ENCODE measurements at regions not wholly inside any gene's neighbourhood (a gene's known extent, or its start where the extent isn't known, plus 50 kb on each side); places are given as distances from the start of the nearest gene placed in this dataset.
"Not testable (repeated sequence)": the region's sequence is repeated elsewhere in the genome, so short reads cannot be mapped to it uniquely, and the experiment has no call there.

DNA sequence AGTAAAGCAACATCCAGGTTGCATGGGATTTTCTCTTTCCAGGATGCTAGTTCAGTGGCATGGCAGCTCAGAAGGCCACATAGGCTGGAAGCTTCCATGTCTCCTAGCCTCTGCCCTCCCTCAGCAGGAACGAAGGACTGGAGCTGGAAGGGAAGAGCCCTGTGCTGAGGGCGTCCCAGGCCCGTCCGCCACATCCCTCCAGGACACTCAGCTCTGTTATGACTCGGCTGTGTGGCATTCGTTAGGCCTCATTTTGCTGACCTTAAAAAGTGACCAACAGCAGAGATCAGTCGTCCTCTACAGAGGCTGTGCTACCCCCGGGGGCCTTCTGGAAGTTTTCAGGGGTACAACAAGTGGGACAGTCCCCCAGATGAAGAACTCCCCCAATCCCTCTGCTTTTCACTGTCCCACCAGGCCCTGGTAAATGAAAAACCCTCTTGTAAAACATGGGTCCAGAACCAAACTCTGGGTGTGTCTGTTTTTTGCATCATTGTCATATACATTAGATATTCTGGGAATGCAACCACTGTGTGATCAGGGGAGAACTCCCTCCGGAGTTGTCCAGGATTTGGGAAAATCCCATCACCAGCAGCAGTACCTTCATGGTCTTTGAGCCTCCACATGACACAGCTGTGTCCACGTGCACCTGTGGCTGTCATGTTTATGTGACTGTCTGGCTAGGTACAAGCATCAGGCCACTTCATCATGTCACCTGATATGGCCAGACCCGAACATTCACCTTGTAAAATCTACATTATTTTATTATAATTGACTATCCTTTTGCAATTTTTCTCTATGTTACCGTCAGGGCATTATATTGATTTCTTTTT is 149.9 kb downstream of the OR4M2 start:
- TF ChIP-seq POLR2A (IDR thresholded peaks at IDR 0.05), result no peak
- TF ChIP-seq, protein P1, sequence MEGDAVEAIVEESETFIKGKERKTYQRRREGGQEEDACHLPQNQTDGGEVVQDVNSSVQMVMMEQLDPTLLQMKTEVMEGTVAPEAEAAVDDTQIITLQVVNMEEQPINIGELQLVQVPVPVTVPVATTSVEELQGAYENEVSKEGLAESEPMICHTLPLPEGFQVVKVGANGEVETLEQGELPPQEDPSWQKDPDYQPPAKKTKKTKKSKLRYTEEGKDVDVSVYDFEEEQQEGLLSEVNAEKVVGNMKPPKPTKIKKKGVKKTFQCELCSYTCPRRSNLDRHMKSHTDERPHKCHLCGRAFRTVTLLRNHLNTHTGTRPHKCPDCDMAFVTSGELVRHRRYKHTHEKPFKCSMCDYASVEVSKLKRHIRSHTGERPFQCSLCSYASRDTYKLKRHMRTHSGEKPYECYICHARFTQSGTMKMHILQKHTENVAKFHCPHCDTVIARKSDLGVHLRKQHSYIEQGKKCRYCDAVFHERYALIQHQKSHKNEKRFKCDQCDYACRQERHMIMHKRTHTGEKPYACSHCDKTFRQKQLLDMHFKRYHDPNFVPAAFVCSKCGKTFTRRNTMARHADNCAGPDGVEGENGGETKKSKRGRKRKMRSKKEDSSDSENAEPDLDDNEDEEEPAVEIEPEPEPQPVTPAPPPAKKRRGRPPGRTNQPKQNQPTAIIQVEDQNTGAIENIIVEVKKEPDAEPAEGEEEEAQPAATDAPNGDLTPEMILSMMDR (IDR thresholded peaks at IDR 0.05), result no peak
- Histone ChIP-seq H3K4me1 (no peaks in the 10 kb centered on the region), H3K27me3 (no peaks in the 10 kb centered on the region), H3K9me3 (no peaks in the 10 kb centered on the region), H3K4me3 (no peak overlapping the region), H3K27ac (no peak overlapping the region), H3K36me3 (no peaks in the 10 kb centered on the region)
- no peak for DNase-seq

DNA sequence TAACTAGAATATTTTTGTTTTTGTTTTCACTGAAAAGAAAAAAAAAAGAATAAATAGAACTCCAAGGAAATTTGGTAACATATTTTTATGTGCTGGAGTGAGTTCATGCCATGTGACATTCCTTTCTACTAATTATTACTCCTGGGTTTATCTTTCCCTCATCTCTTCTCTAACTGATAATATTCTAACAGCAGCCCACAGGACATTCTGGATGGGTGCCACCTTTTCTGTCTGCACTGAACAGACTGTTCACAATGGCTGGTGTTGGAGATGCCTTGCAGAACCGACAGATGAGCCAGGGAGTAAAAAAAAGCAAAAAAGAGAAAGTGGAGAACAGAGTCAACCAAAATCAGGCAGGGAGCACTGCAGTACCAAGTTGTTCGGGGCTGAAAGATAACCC is 151.3 kb downstream of the OR4M2 start:
- Histone ChIP-seq H3K4me1 (no peaks in the 10 kb centered on the region), H3K27me3 (no peaks in the 10 kb centered on the region), H3K9me3 (no peaks in the 10 kb centered on the region), H3K4me3 (no peak overlapping the region), H3K36me3 (no peaks in the 10 kb centered on the region), H3K27ac (no peak overlapping the region)
- DNase-seq, result no peak
- TF ChIP-seq POLR2A (IDR thresholded peaks at IDR 0.05), result no peak
- TF ChIP-seq, protein P1 (IDR thresholded peaks at IDR 0.05), result no peak

DNA sequence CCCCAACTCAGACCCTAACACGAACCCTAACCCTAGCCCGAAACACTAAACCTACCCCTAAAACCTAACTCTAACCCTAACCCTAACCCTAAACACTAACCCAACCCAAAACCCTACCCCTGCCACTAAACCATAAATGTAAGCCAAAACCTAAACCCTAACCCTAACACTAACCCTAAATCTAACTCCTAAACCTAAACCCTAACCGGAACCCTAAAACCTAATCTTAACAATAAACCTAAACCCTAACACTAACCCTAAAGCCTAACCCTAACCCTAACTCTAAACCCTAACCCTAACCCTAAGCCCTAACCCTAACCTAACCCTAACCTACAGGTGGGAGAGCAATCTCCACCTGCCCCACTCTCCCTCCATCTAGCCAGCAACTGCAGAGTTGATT is 152.3 kb downstream of the OR4M2 start:
- no peaks in the 10 kb centered on the region for H3K36me3 ChIP-seq
- no peak overlapping the region for H3K27ac ChIP-seq
- H3K27me3 ChIP-seq, result no peaks in the 10 kb centered on the region
- no peak for TF ChIP-seq POLR2A (IDR thresholded peaks at IDR 0.05)
- TF ChIP-seq, protein P1 (IDR thresholded peaks at IDR 0.05), result no peak
- H3K4me1 ChIP-seq, result no peaks in the 10 kb centered on the region
- no peak for DNase-seq
- no peaks in the 10 kb centered on the region for H3K9me3 ChIP-seq
- no peak overlapping the region for H3K4me3 ChIP-seq

DNA sequence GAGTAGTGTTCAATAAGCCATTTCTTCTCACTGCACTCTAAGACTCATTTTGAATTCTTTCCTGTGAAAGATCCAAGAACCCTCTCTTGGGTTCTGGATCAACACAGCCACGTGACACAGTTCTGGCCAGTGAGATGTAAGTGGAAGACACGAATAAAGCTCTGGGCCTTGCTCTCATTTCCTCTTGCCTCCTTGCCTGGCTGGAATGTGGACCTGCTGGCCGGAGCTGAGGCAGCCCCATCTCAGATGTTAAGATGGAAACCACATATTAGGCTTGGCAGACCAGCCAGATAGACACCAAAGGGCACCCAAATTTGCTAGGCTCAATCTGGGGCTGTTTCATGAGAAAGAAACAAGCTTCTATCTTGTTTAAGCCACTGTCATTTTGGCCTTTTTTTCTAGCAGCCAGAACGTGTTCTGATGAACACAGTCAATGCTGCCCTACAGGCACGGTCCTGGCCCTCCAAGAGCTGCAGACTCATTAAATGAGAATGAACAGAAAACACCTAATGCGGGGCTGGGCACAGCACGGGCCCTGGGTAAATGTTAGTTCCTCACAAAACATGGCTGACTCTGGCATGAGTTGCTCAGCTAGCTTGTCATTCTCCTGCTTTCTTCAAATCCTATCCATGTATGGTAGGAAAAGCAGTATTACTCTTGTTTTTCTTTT is 155.1 kb downstream of the OR4M2 start:
- not testable (repeated sequence) for H3K27ac ChIP-seq, H3K36me3 ChIP-seq, H3K4me3 ChIP-seq, H3K9me3 ChIP-seq, DNase-seq, H3K27me3 ChIP-seq, H3K4me1 ChIP-seq

DNA sequence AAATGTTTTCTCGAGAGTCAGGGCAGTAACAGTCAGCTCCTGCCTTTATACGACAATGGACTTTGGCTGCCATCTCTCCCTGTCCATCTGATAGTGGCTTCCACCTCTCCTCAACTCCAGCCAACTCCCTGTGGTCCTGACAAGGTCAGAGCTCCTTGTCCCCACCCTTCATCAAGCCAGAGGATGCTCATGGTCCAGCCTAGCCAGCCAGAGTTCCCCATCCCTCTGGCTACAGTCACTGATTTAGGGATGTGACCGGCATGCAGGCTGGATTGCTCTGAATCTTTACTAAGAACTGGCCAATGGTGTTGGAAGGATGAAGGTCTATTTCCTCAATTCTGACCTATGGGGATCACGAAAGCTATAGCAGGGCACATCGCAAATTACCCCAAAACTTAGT is 156.1 kb downstream of the OR4M2 start:
- no peak for DNase-seq
- no peak for TF ChIP-seq POLR2A (IDR thresholded peaks at IDR 0.05)
- TF ChIP-seq, protein P1 (IDR thresholded peaks at IDR 0.05), result no peak
- no peak overlapping the region for H3K27ac ChIP-seq
- H3K9me3 ChIP-seq, result no peaks in the 10 kb centered on the region
- H3K4me3 ChIP-seq, result no peak overlapping the region
- H3K36me3 ChIP-seq, result no peaks in the 10 kb centered on the region
- no peaks in the 10 kb centered on the region for H3K4me1 ChIP-seq
- no peaks in the 10 kb centered on the region for H3K27me3 ChIP-seq

DNA sequence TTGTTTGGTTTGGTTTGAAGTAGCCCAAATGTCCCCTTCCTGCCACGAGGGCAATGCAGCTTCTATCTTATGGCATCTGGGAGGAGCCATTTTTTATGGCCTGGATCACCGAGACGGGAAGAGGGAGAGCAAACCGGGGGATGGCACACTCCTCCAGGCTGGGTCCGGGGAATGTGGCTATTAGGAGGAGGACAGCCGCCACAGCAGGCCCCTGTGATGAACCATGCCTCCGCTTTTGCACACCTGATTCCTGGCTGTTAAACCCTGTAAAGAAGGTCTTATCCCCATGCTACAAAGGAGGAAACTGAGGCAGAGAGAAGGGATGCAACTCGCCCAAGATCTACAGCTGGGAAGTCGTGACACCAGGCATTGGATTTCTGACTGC is 157.6 kb downstream of the OR4M2 start:
- Histone ChIP-seq H3K36me3 (no peaks in the 10 kb centered on the region), H3K27me3 (no peaks in the 10 kb centered on the region), H3K9me3 (no peaks in the 10 kb centered on the region), H3K4me3 (no peak overlapping the region), H3K4me1 (no peaks in the 10 kb centered on the region), H3K27ac (no peak overlapping the region)
- no peak for DNase-seq
- TF ChIP-seq POLR2A (IDR thresholded peaks at IDR 0.05), result no peak
- TF ChIP-seq, protein P1 (IDR thresholded peaks at IDR 0.05), result no peak

DNA sequence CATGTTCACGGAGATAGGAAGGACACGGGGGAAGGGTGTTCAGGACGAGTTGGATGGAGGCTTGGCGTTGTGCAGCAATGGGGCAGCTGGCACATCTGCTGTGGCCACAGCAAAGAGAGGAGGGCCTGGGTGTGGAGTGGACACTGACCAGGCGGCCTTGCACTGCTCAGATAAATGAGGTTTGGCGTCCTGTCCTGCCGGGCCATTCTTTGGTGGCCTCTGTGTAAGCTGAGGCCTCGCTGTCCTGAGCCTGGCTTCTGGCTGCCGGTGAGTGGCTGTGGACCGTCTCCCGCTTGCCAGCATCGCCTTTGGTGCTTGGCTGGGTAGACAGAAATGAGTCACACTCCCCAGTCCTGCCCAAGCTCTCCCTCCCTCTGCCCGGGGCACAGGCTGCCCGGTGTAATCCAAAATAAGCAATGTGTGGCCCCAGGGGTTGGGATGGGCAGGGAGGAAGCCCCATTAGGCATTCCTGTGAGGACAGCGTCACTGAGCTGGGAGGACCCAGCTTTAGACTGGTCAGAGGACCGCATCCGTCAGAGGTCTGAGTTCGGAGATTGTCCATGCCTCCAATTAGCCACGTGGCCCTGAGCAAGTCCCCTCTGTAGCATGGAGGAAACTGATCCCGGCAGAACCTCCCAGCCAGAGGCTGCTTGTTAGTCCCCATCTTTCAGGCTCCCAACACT is 158.1 kb downstream of the OR4M2 start:
- H3K4me3 ChIP-seq, H3K4me1 ChIP-seq, DNase-seq, H3K9me3 ChIP-seq, H3K36me3 ChIP-seq, H3K27ac ChIP-seq, H3K27me3 ChIP-seq: not testable (repeated sequence)

DNA sequence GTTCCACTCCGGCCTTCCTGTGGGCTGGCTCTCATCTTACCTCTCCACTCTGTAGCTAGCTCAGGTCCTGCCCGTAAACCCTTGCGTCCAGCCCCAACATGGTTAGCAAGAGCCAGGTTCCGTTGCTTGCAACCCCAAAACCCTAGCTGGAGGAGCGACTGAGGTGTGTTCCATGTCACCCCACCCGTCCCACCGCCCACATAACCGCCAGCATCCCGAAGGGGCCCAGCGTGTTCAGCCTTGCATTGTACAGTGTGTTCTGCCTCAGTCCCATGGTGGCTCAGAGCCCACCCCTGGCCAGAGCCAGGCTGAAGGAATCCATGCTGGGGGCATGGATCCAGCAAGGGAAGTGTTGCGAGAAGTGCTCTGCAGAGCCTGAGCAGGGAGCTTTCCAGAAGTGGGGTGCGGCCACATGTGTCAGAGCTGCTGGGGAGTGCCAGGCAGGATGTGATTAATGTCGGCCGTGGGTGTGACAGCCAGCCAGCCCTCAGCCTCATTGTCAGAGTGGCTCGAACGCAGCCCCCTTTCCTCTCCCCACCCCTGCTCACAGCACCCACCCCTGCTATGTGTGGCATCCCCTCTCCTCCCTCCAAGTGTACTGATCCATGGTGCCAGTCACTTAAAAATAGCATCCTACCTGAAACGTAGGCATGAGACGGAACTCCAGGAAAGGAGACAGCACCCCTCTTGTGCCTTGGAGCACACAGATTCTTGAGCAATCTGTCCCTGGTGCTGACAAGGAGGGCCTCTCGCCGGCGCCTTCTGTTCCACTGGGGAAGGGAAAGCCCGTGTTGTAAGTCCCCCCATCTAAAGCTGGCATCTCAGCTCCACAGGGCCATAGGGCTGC is 158.9 kb downstream of the OR4M2 start:
- H3K4me3 ChIP-seq, DNase-seq, H3K27me3 ChIP-seq, H3K4me1 ChIP-seq, H3K27ac ChIP-seq, H3K36me3 ChIP-seq, H3K9me3 ChIP-seq: not testable (repeated sequence)
